HG03066 (cell line): ENCODE measurements at regions not wholly inside any gene's neighbourhood (a gene's known extent, or its start where the extent isn't known, plus 50 kb on each side); places are given as distances from the start of the nearest gene placed in this dataset.
A peak's percentile ranks its signal among the peaks of the same experiment; 100 is the strongest.

Source experiments
- ATAC-seq: cut with Tn5 transposase; IDR thresholded peaks from one replicate; pipeline ENCODE4 v1.9.1; 2021; ENCODE audit warnings: low read depth; ENCODE audit not compliant: unreplicated experiment

DNA sequence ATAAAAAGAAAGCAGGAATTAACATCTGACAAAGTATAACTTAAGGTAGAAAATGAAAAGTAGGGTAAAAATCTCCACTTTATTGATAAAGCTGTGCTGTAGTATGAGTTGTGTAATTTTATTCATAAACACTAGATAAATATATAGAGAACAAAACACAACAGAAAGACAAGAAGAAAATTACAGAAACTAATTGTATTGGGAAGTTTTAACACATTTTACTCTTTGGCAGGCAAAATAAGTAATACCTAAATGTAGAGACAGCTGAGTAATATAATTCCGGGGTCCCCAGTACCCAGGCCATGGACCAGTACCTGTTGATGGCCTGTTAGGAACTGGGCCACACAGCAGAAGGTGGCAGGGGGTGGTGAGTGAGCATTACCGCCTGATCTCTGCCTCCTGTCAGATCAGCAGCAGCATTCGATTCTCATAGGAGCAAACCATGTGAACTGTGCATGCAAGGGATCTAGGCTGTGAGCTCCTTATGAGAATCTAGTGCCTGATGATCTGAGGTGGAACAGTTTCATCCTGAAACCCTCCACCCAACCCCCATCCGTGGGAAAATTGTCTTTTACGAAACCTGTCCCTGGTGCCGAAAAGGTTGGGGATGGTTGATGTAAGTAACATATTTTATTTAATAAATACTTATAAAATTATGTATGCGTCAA, 84.4 kb upstream of the ETV6 start:
- no peak for ATAC-seq

DNA sequence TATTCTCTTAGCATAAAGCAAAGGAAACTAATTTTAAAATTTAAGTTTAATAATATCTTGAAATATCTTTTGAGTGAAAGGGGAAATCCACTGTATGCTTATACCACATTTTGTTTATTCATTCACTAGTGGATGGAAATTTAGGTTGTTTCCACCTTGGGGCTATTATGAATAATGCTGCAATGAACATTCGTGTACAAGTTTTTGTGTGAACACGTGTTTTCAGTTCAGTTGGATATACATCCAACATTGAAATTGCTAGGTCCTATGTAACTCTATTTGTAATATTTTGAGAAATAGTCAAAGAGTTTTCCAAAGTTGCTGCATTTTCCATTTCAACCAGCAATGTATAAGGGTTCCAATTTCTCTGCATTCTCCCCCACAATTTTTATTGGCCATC, 83.7 kb upstream of the ETV6 start:
- no peak for ATAC-seq

DNA sequence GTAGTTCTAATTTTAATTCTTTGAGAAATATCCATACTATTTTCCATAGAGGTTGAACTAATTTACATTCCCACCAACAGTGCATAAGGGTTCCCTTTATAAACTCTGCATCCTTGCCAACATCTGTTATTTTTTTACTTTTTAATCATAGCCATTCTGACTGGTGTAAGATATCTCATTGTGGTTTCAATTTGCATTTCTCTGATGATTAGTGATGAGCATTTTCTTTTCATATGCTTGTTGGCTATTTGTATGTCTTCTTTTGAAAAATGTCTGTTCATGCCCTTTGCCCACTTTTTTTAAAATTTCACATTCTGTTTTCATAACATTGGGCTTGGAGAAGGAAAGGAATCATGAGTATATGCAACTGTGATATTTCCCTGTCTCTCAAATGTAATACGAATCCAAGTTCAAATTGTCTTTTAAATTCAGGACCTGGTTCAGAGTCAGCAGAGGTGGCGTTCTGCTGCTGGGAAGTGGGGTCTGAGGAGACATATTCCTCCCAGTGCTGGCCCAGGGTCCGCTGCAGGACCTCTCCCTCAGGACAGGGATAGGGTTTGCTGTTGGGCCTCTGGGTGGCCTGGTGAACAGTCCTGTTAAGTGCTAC, 81.2 kb upstream of the ETV6 start:
- ATAC-seq = peak; percentile 22

DNA sequence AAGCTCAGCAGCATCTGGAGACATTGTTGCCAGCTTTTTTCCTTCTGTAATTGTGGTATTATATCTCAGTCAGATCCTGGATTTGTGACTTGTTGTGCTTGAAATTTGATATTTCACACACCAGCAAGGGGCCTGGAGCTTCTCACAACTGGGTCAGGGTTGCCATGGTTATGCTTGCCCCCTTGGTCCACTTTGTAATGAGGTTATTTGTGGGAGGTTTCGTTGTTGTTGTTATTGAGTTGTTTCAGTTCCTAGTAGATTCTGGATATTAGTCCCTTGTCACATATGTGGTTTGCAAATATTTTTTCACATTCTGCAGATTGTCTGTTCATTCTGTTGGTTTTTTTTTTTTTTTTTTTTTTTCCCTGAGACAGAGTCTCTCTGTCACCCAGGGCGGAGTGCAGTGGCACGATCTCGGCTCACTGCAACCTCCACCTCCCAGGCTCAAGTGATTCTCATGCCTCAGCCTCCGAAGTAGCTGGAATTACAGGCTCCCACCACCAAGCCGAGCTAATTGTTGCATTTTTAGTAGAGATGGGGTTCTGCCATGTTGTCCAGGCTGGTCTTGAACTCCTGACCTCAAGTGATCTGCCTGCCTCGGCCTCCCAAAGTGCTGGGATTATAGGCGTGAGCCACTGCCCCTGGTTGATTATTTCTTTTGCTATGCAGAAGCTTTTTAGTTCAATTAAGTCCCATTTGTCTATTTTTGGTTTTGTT, 80.6 kb upstream of the ETV6 start:
- ATAC-seq = peak; percentile 95

DNA sequence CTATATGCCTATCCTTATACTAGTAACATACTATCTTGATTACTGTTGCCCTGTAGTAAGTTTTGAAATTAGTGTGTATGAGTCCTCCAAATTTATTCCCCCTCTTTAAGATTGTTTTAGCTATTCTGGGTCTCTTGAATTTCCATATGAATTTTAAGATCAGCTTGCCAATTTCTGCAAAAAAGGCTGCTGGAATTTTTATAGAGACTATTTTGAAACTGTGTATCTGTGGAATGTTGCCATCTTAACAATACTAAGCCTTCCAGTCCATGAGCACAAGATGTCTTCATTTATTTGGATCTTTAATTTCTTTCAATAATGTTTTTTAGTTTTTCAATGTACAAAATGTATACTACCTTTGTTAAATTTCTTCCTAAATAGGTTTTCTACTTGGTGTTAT, 79.8 kb upstream of the ETV6 start:
- ATAC-seq = no peak

DNA sequence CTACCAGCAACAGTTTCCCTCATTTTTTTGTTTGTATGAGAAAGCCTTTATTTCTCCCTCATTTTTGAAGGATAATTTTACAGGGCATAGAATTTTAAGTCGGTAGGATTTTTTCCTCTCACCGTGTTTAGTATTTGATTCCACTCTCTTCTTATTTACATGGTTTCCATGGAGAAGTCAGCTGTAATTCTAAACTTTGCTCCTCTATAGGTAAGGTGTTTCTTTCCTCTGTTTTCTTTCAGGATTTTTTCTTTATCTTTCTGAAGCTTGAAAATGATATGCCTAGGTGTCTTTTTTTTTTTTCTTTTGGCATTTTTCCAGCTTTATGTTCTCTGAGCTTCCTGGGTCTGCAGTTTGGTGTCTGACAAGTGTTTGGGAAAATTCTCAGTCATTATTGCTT, 75.6 kb upstream of the ETV6 start:
- ATAC-seq = no peak

DNA sequence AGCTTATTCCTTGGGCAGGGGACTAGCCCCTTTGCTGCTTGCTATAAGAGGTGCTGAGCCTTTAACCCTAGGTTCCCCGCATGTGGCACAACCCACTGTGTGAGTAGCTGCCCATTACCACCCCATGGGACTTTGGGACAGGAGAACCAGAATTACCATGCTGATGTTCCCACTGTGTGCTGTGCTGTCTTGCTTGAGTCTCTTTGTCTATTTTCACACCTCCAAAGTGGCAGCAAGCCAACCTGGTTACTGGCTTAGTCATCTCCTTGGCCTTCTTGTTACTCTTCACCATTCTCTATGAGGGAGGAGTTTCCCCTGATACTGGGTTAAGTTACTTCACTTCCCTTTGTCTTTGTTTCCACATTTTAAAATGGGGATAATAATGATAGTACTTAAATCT, 73.4 kb upstream of the ETV6 start:
- ATAC-seq = no peak

DNA sequence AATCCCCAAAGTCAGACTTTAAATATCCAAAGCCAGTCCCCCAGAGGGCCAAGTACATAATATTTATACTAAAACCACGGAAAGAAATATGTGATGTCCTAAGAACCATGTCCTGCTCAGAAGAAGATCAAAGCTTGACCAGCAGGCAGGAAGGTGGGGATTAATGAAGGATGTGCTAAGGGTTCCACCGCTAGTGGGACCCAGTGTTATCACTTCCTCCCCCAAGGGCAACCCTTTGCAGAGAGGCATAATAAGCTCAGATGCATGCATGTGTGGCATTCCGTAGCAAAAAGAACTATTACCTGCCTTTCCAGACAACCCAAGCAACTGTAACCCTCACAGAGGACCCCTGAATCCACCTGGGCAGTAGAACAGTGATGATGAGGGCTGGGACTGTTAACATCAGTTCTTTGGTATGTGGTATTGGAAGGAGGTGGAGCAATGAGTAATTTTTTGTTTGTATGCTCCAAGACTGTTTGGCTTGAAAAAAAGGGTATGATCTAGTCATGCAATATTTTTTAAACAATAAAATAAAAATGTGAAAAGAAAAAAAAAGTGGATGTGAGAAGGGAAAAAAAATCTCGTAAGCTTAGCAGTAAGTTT, 71.7 kb upstream of the ETV6 start:
- no peak for ATAC-seq

DNA sequence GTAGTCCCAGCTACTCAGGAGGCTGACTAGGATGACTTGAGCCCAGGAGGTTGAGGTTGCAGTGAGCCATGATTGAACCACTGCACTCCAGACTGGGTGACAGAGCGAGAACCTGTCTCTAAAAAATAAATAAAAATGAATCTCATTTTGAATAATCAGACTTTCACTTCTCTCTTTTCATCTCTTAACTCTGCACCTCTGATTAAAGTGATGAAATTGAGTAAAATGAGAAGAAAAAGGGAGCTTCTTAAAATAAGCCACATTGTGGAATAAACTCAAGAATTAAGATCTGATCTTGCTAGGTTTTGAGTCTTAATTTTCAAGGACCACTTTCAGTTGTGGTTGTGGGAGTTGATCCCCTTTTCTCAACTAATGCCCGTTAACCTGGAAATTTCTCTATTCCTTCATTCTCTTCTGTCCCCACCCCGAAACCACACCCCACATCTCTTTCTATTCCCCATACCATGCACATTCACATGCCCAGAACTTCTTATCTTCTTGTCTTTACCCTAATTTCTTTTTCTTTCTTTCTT, 70.9 kb upstream of the ETV6 start:
- peak; percentile 81 for ATAC-seq

DNA sequence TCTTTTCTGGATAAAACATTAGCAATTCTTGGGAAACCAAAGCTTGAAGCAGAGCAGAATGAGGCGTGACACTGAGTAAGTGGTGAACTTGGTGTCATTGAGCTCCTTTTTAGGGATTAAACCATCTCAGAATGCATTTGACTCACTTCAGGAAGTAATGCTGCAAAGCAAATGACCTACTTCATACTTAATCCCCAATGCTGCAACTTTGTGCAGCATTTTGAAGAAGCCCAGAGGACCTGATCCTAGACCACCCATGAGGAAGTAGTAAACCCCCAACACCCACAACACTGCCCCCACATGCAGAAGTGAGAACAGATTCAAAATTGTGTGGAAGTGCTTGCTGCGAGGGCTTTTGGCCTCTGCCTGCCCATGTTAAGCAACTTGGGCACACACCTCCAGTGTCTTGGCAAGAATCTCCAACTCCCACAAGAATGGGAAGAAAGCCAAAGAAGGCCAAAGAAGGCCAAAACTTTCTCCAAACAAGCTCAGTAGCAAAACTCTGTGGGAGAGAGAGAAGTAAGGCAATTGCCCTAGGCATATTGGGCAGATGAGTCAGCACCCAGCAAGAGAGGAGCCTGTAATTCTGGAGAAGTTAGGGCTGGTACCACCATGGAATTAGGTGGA, 69.2 kb upstream of the ETV6 start:
- ATAC-seq = no peak

DNA sequence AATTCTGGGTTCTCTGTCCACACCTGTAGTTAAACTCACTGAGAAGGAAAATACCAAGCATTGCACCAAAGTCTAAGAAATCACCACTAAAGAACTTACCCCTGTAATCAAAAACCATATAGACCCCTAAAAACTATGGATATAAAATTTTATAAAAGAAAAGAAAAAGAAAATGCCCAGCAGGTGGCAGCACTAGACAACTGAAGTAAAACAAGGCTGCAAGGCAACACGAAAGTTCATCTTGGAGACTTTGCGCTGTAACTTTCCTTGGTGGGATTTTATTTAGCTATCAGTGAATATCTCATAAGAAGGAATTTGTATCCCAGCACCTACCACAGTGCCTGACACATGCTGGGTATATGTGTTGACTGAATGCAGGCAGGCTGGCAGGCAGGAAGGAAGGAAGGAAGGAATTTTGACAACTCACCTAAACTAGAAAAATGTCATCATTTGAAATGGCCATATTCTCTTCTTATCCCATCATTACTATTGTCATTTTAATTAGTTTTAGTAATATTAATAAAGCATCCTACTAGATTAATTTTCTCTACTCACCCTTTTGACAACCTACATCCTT, 68.2 kb upstream of the ETV6 start:
- ATAC-seq = no peak

DNA sequence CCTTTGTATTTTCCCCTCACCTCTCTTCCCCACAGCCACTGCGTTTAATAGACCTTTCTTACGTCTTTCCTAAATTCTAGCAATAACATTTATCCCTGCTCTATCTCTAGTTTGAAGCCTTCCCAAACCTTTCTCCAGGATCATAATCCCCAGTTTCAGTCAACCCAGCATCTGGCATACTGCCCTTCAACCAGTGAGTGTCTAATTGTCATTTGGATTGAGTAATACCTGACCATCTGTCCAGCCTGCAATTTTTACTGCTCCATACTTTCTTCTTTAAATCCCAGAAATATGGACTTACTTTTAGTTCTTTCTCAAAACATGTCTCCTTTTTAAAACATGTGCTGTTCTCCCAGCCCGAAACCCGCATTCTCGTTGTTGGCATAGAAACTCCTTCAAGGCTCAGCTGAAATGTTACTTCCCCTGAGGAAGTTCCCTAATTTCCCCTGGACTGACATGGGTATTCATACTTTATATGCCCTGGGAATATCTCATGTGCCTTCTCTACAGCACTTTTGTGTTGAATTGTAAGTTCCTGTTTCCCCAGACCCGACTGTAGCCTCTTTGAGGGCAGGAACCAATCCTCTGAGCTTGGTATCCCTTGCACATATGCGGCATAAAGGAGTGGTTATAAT, 65.1 kb upstream of the ETV6 start:
- ATAC-seq = no peak

DNA sequence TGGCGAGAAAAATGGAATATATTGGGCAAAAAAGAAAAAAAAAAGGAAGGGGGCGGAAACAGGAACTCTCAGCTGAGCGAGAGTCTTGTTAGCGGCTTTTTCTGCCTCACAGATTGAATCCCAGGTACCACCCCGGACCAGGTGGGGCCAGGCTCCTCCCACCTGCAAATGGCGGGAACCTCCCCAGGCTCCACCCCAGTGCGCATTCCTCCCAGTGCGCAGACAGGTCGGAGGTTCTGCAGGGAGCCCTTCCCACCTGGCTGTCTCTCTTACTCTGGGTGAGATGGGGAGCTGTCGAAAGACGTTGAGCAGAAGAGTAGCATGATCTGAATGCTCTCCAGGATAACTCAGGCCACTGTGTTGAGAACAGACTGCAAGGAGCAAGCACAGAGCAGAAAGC, 57.0 kb upstream of the ETV6 start:
- ATAC-seq = no peak

DNA sequence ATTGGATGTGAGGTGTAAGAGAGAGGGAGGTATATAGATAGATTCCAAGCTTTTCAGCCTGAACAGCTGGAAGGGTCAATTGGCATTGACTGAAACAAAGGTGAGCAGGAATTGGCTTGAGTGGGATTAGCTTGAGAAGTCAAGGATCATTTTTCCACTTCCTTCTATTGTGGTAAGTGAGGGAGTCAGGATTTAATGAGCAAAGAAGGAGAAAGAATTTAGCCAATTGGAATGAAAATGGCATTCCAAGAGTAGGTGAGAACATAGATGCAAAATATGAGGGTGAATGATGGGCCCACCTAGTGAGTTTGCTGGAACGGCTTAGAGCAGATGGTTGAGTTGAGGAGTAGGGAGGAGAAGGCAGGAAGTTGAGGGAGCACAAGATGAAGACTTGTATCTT, 56.5 kb upstream of the ETV6 start:
- no peak for ATAC-seq

DNA sequence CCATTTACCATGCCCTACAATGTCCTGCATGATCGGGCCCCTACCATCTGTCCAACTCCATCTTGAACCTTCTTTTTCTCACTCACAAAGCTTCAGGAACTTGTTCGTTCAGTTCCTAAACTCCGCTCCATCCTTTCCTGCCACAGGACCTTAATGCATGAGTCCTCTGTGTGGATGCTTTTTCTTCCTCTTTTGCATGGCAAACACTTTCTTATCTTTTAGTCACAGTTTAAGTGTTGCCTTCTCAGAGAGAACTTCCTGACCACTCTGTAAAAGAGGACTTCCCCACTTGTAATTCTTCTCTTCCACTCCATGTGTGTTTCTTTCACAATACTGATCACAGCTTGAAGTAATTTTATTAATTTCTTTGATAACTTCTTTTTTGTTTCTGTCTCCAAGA, 54.4 kb upstream of the ETV6 start:
- no peak for ATAC-seq

DNA sequence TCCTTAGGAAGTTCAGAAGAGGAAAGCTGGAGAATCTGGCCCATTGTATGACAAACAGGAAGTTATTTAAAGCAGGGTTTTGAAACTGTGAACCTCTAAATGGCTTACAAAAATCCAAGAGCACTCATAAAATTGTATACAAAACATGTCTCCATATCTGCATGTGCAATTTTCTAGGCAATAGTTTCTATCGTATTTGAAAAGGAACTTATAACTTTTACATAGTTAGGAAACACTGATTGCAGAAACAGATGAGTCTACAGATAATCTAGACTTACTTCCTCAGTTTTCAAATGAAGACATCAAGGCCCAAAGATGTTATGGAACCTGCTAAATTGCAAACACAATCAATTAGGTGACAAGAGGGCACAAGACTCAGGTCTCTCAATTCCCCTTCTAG, 53.3 kb upstream of the ETV6 start:
- no peak for ATAC-seq

DNA sequence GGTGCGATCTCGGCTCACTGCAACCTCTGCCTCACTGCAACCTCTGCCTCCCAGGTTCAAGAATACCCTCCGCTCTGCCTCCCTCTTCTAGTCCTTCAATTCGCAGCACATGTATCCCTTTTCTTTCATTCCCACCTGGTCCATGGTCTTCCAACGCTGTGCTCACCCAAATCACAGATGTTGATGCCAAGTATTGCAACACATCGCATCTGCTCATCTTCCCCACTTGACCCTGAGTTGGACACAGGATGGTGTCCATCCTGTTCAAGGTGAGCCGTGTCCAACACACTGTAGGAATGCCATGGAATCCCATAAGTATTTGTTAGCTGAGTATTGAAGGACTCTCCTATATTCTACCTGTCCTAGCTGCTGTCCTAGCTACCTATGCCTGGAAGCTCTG, 50.6 kb upstream of the ETV6 start:
- no peak for ATAC-seq
